Upper lobe of right lung (tissue), 1 donor: ENCODE measurements at regions not wholly inside any gene's neighbourhood (a gene's known extent, or its start where the extent isn't known, plus 50 kb on each side); places are given as distances from the start of the nearest gene placed in this dataset.
A peak's percentile ranks its signal among the peaks of the same experiment; 100 is the strongest.

Experiments used
- ATAC-seq: fragments of 200-7000 bp; cut with Tn5 transposase; one replicate; pipeline ENCODE4 v1.9.1; 2020; ENCODE audit warnings: mild to moderate bottlenecking, moderate library complexity
- DNase-seq: peaks from one replicate; pipeline ENCODE4 v3.0.0-alpha.2; 2020
- H3K27ac ChIP-seq: fragments of 200-600 bp; one replicate; pipeline ENCODE4 v1.8.0; 2022
- H3K27me3 ChIP-seq: fragments of 200-600 bp; one replicate; pipeline ENCODE4 v1.8.0; 2022; ENCODE audit warnings: mild to moderate bottlenecking
- H3K36me3 ChIP-seq: fragments of 200-600 bp; one replicate; pipeline ENCODE4 v1.8.0; 2022
- H3K4me1 ChIP-seq: fragments of 200-600 bp; one replicate; pipeline ENCODE4 v1.8.0; 2022
- H3K4me3 ChIP-seq: fragments of 200-600 bp; one replicate; pipeline ENCODE4 v1.8.0; 2022; ENCODE audit warnings: mild to moderate bottlenecking
- H3K9me3 ChIP-seq: fragments of 200-600 bp; one replicate; pipeline ENCODE4 v1.8.0; 2022
- CTCF ChIP-seq: fragments of 200-600 bp; IDR thresholded peaks from one replicate; pipeline ENCODE4 v1.8.0; 2022; ENCODE audit warnings: antibody characterized with exemption
- intact Hi-C: fragments of 100-400 bp; cut with DNase I; formaldehyde crosslinking; loops from one replicate; pipeline ENCODE4 v1.11.0; 2022
- donor health status: DM: no; HTN: yes; CAD: no; lungs with severe emphysema.

GRCh38 chr5:87081511-87082372 lies 185.9 kb upstream of the RASA1 start:
- TF ChIP-seq CTCF = no peak
- no peaks in the 10 kb centered on the region for H3K27me3 ChIP-seq
- H3K9me3 ChIP-seq = no peaks in the 10 kb centered on the region
- H3K4me1 ChIP-seq = no peaks in the 10 kb centered on the region
- peak overlapping the region; percentile 18 for H3K27ac ChIP-seq
- DNase-seq (no peak), ATAC-seq (peak; percentile 72)
- H3K4me3 ChIP-seq = no peak overlapping the region
- intact Hi-C loops = no loop called here
- no peaks in the 10 kb centered on the region for H3K36me3 ChIP-seq

GRCh38 chr5:87094347-87094746 lies 173.3 kb upstream of the RASA1 start:
- H3K4me3 ChIP-seq = no peak overlapping the region

GRCh38 chr5:87094833-87095232 lies 172.8 kb upstream of the RASA1 start:
- Histone ChIP-seq H3K36me3 (no peaks in the 10 kb centered on the region), H3K4me1 (no peaks in the 10 kb centered on the region), H3K9me3 (no peaks in the 10 kb centered on the region), H3K4me3 (no peak overlapping the region), H3K27me3 (no peaks in the 10 kb centered on the region), H3K27ac (no peak overlapping the region)
- intact Hi-C loops = no loop called here
- no peak for TF ChIP-seq CTCF
- no peak for ATAC-seq
- DNase-seq = no peak

More at GRCh38 chr5:87094347-87094746, 173.3 kb upstream of the RASA1 start:
- no peak for TF ChIP-seq CTCF
- DNase-seq (no peak), ATAC-seq (no peak)
- Histone ChIP-seq H3K36me3 (no peaks in the 10 kb centered on the region), H3K4me1 (no peaks in the 10 kb centered on the region), H3K9me3 (no peaks in the 10 kb centered on the region), H3K27me3 (no peaks in the 10 kb centered on the region), H3K27ac (no peak overlapping the region)
- intact Hi-C loops = no loop called here

GRCh38 chr5:87095787-87096186 lies 171.9 kb upstream of the RASA1 start:
- DNase-seq (no peak), ATAC-seq (no peak)
- H3K9me3 ChIP-seq = no peaks in the 10 kb centered on the region
- intact Hi-C loops = no loop called here
- no peak overlapping the region for H3K4me3 ChIP-seq
- no peak overlapping the region for H3K27ac ChIP-seq
- H3K27me3 ChIP-seq = no peaks in the 10 kb centered on the region
- H3K4me1 ChIP-seq = no peaks in the 10 kb centered on the region
- no peaks in the 10 kb centered on the region for H3K36me3 ChIP-seq
- no peak for TF ChIP-seq CTCF

- intact Hi-C loops = no loop called here
- DNase-seq = no peak
- Histone ChIP-seq H3K9me3 (no peaks in the 10 kb centered on the region), H3K36me3 (no peaks in the 10 kb centered on the region), H3K27ac (no peak overlapping the region), H3K4me3 (no peak overlapping the region), H3K4me1 (no peaks in the 10 kb centered on the region), H3K27me3 (no peaks in the 10 kb centered on the region)
- ATAC-seq = no peak
- TF ChIP-seq CTCF = no peak
Observed at GRCh38 chr5:87097664-87098063, 170.0 kb upstream of the RASA1 start.
